Duodenal mucosa (tissue), 2 donors: ENCODE measurements at regions not wholly inside any gene's neighbourhood (a gene's known extent, or its start where the extent isn't known, plus 50 kb on each side); places are given as distances from the start of the nearest gene placed in this dataset.

ENCODE experiments used
- H3K27ac ChIP-seq: one replicate; pipeline ENCODE4 v1.7.0; 2013; ENCODE audit warnings: low read depth, low read length
- H3K27me3 ChIP-seq, 2 donors: one replicate each; pipeline ENCODE4 v1.7.0; 2013; ENCODE audit warnings: low read length in 2 of 2, control low read depth in 1 of 2; ENCODE audit not compliant: insufficient read depth in 2 of 2, control insufficient read depth in 1 of 2
- H3K36me3 ChIP-seq, 2 donors: one replicate each; pipeline ENCODE4 v1.7.0; 2013; ENCODE audit warnings: low read length in 2 of 2, control low read depth in 1 of 2; ENCODE audit not compliant: insufficient read depth in 2 of 2, control insufficient read depth in 1 of 2
- H3K4me1 ChIP-seq, 2 donors: one replicate each; pipeline ENCODE4 v1.7.0; 2013; ENCODE audit warnings: low read length in 2 of 2, control low read depth in 1 of 2; ENCODE audit not compliant: insufficient read depth in 2 of 2, control insufficient read depth in 1 of 2
- H3K4me3 ChIP-seq, 2 donors: one replicate each; pipeline ENCODE4 v1.7.0; 2013; ENCODE audit warnings: low read length in 2 of 2, low read depth in 1 of 2
- H3K9ac ChIP-seq, 2 donors: one replicate each; pipeline ENCODE4 v1.7.0; 2013; ENCODE audit warnings: low read length in 2 of 2, low read depth in 1 of 2
- H3K9me3 ChIP-seq, 2 donors: one replicate each; pipeline ENCODE4 v1.7.0; 2013; ENCODE audit warnings: low read length in 2 of 2, control low read depth in 1 of 2; ENCODE audit not compliant: control insufficient read depth in 1 of 2

DNA sequence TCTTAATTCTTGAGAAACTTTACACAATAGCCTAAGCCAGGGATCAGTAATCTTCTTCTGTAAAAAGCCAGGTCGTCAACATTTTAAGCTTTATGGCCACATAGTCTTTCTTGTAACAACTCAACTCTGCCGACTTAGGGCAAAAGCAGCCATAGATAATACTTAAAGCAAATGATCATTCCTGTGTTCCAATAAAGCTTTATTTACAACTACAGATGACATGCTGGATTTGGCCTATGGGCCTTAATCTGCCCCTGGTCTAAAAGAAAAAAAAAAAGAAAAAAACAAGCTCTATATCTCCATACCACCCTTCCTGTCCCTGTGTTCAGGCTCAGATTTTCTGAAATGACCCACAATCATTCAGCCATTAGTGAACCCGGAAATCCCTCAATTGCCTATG is 220.3 kb downstream of the ENC1 start:
- H3K9me3 ChIP-seq: no peaks in the 10 kb centered on the region
- H3K27ac ChIP-seq: no peak overlapping the region
- H3K27me3 ChIP-seq: no peaks in the 10 kb centered on the region
- H3K9ac ChIP-seq: no peak overlapping the region
- H3K4me1 ChIP-seq: peaks cover 17 to 44% of the 10 kb centered on the region in 2 donors
- H3K36me3 ChIP-seq: no peaks in the 10 kb centered on the region
- H3K4me3 ChIP-seq: no peak overlapping the region

DNA sequence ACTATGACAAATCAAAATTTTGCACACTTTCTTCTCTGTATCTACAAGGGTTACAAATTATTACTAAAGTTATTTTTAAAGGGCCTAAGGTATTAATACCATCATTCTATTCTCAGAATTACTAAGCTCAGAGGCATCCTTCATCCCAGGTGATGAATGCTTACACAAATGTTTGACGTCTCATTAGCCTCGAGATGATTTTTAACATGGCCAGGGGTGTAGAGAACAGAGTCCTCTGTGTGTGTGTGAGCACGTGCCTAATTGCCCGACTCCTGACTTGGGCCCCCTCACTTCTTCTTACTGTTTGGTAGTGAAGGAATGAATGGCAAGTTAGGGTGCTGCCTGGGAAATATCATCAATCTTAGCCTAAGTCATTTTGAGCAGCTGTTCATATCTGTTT is 221.1 kb downstream of the ENC1 start:
- H3K9ac ChIP-seq: no peak overlapping the region
- H3K4me3 ChIP-seq: no peak overlapping the region
- peaks cover 17 to 48% of the 10 kb centered on the region in 2 donors for H3K4me1 ChIP-seq
- H3K36me3 ChIP-seq: no peaks in the 10 kb centered on the region
- H3K27ac ChIP-seq: no peak overlapping the region
- no peaks in the 10 kb centered on the region for H3K9me3 ChIP-seq
- H3K27me3 ChIP-seq: no peaks in the 10 kb centered on the region

DNA sequence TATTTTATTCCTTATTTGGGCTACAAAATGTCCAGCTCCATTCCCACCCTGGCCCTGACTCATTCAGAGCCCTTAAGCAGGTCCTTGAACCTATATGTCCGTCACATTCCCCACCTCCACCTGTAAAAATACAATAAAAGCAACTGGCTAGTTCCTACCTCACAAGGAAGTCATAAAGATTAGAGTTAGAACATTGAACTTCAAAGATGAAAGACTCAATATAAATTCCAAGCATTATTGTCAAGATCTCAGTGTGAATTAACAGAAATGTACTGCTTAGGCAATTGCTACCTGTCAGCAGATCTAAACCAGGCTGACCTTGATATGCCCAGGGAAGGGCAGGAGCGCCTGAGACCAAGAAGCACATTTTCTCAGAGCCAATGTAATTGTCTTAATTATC is 221.8 kb downstream of the ENC1 start:
- no peaks in the 10 kb centered on the region for H3K9me3 ChIP-seq
- H3K4me3 ChIP-seq: no peak overlapping the region
- H3K27me3 ChIP-seq: no peaks in the 10 kb centered on the region
- H3K4me1 ChIP-seq: peaks cover 20 to 56% of the 10 kb centered on the region in 2 donors
- no peak overlapping the region for H3K27ac ChIP-seq
- H3K36me3 ChIP-seq: no peaks in the 10 kb centered on the region
- no peak overlapping the region for H3K9ac ChIP-seq

DNA sequence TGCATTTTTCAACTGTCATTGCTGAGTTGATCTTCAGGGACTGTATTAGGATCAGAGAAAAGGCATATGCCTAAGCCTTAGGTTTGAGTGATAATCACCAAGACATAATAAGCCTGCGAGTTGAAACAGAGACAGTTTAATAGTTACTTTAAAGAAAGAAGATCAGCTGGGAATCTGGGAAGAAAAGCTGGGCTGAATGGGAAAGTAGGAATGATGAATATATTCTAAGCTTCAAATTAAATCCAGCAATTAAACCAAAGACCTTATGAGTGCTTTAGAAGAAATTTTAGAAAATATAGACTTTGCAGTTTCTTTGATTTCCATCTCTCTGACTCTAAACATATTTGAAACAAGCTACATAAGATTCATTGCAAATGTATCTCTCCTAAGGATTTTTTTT is 222.3 kb downstream of the ENC1 start:
- peaks cover 20 to 60% of the 10 kb centered on the region in 2 donors for H3K4me1 ChIP-seq
- H3K9ac ChIP-seq: no peak overlapping the region
- H3K36me3 ChIP-seq: no peaks in the 10 kb centered on the region
- no peak overlapping the region for H3K4me3 ChIP-seq
- H3K9me3 ChIP-seq: no peaks in the 10 kb centered on the region
- H3K27ac ChIP-seq: no peak overlapping the region
- no peaks in the 10 kb centered on the region for H3K27me3 ChIP-seq

DNA sequence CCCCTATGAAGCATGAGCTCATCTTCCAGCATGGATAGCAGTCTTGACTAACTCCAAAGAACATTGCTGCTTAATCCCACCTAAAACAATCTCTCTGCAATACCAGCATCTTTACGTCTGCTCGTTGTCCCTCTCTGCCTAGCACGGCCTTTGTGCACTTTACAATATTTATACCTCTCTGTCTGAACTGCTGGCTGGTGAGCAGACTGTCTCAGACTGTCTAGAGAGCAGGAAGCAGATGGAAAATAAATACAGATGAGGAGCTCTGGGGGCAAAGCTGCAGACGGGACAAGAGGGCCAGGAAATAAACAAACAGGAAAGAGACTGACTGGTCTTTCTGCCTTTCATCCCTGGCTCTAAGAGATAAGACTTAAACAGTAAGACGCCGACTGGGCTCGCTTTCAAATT is 224.8 kb downstream of the ENC1 start:
- Histone ChIP-seq H3K4me1 (peaks cover 15 to 66% of the 10 kb centered on the region in 2 donors), H3K9me3 (no peaks in the 10 kb centered on the region), H3K27me3 (no peaks in the 10 kb centered on the region), H3K36me3 (no peaks in the 10 kb centered on the region), H3K9ac (no peak overlapping the region), H3K27ac (no peak overlapping the region), H3K4me3 (no peak overlapping the region)

DNA sequence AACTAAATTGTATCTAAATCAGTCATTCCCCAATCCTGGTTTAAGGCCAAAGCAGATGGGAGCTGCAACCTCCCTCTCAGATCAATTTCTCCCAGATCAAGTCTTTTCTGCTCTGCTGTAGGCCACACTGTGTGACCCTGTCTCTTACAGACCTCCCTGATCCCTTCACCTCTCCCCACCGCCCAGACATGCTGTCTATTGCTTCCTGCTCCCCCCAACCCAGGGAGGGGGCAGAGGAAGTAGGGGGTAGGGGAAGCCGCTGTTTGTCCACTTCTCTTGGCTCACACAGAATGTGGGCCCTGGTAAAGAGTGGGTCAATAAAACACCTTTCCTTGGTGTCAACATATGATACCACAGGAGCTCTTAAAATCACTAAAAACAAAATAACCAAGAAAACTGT is 226.3 kb downstream of the ENC1 start:
- Histone ChIP-seq H3K9me3 (no peaks in the 10 kb centered on the region), H3K9ac (no peak overlapping the region), H3K4me1 (peaks cover 22 to 71% of the 10 kb centered on the region in 2 donors), H3K27ac (no peak overlapping the region), H3K27me3 (no peaks in the 10 kb centered on the region), H3K4me3 (no peak overlapping the region), H3K36me3 (no peaks in the 10 kb centered on the region)

DNA sequence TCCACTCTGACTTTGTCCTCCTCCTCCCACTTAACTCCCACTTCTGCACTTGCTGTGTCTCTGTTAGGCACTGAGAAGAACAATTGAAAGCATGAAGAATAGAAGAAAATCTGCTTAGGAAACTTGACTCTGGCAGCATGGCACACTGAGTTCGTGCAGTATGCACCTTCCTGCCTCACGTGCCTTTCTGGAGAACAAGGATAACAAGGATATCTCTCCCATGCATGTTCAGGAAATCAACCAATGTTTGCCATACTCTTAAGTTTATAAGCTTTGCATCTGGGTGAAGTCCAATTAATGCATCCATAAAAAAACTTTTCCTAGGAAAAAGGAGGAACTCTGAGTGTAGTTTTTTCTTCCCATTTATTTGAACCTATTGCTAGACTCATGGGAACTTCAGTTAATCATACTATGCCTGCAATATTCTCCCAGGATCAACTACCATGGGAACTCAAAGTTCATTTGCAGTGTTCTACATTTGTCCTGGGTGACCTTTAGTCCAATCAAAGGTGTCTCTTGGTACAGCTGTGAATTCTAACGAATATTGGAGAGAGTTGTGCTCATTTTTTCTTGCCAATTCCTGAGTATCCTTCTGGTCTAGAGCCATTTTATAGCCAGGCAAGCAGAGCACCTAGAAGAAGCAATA is 227.0 kb downstream of the ENC1 start:
- no peak overlapping the region for H3K4me3 ChIP-seq
- H3K9ac ChIP-seq: no peak overlapping the region
- no peaks in the 10 kb centered on the region for H3K9me3 ChIP-seq
- no peak overlapping the region for H3K27ac ChIP-seq
- no peaks in the 10 kb centered on the region for H3K27me3 ChIP-seq
- peaks cover 24 to 73% of the 10 kb centered on the region in 2 donors for H3K4me1 ChIP-seq
- H3K36me3 ChIP-seq: no peaks in the 10 kb centered on the region

DNA sequence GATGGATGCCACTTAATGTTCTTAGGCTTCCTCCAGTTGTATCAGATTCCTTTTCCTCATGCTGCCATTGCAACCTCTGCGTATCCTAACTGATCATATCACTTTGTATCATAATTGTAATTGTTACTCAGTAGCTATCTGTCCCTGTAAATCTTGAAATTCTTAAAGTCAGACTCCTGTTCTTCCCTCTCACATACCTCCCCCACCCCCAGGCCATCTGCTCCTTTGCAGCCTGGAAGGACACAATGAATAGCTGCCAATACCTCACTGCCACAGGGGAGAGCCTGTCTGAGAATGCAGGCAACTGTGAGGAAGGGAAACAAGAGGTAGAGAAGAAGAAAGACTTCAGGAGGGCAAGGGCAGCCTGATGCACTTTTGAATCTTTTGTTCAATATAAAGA is 228.5 kb downstream of the ENC1 start:
- Histone ChIP-seq H3K4me3 (no peak overlapping the region), H3K27ac (no peak overlapping the region), H3K4me1 (peaks cover 30 to 69% of the 10 kb centered on the region in 2 donors), H3K36me3 (no peaks in the 10 kb centered on the region), H3K9me3 (no peaks in the 10 kb centered on the region), H3K27me3 (no peaks in the 10 kb centered on the region), H3K9ac (no peak overlapping the region)

DNA sequence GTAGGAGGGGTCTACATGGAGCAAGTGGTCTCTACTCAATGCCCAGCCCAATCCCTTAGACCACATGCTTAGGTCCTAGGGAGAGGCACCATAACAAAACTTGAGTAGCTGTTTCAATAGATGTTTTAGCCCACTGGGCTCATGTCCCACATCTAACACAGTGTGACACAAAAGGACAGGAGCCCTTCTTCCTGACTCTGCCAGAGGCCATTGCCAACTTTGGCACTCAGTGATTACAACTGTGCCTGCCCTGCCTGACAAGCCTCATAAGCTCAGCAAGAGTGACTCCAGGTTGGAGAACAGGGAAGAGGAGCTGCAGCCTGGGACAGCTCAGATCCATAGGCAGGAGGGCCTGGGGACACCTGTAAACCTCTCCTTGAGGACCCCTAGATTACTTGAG is 230.8 kb downstream of the ENC1 start:
- no peak overlapping the region for H3K27ac ChIP-seq
- peaks cover 38 to 74% of the 10 kb centered on the region in 2 donors for H3K4me1 ChIP-seq
- H3K27me3 ChIP-seq: no peaks in the 10 kb centered on the region
- no peaks in the 10 kb centered on the region for H3K36me3 ChIP-seq
- no peaks in the 10 kb centered on the region for H3K9me3 ChIP-seq
- no peak overlapping the region for H3K4me3 ChIP-seq
- no peak overlapping the region for H3K9ac ChIP-seq

DNA sequence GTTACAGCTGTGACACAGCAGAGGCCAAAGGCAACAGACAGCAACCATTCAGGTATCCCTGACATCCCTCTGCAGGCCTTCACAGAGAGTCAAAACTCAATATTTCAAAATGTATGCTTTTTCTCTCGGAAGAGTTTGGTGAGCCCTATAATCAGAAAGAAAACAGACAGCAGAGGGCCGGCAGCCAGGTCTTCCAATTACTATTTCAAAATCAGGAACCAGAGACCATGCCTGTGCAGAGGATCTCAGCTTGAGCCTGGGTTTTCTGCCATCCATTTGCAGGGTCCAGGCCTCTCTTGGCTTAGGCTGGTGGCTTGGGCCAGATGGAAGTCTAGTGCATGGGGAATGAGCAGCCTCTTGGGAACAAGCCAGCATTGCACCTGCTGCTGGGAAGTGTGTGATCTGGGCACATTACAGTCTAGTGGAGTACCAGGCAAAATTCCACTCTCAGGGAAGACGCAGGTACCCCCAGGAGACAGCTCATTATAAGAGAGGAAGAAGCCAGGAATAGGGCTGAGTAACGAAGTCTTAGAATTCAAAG is 231.3 kb downstream of the ENC1 start:
- Histone ChIP-seq H3K4me1 (peaks cover 41 to 71% of the 10 kb centered on the region in 2 donors), H3K9me3 (no peaks in the 10 kb centered on the region), H3K4me3 (no peak overlapping the region), H3K27me3 (no peaks in the 10 kb centered on the region), H3K36me3 (no peaks in the 10 kb centered on the region), H3K9ac (no peak overlapping the region), H3K27ac (no peak overlapping the region)
